Frontal cortex (tissue), 3 donors: ENCODE measurements at regions not wholly inside any gene's neighbourhood (a gene's known extent, or its start where the extent isn't known, plus 50 kb on each side); places are given as distances from the start of the nearest gene placed in this dataset.
A peak's percentile ranks its signal among the peaks of the same experiment; 100 is the strongest.
"Not testable (repeated sequence)": the region's sequence is repeated elsewhere in the genome, so short reads cannot be mapped to it uniquely, and the experiment has no call there.

Experiments
- DNase-seq, 2 donors: peaks; one replicate each; pipeline ENCODE4 v3.0.0; 2012; ENCODE audit warnings: low spot score in 2 of 2
- FAIRE-seq: peaks from 2 replicates; lab custom pipeline; 2012; peaks lifted over from hg19 to GRCh38; lab: Jason Lieb, UNC
- donor health status: control.
- donor health status: control.
- donor health status: control.

GRCh38 chr2:14016289-14016955, 616.1 kb upstream of the LRATD1 start:
- DNase-seq (no peak), FAIRE-seq (no peak)

- peak; percentile 36 for FAIRE-seq
- no peak for DNase-seq
Observed at GRCh38 chr2:14018620-14019019, 613.9 kb upstream of the LRATD1 start.

GRCh38 chr2:14023558-14023957, 609.0 kb upstream of the LRATD1 start:
- FAIRE-seq: no peak
- no peak for DNase-seq

- DNase-seq (no peak), FAIRE-seq (no peak)
Observed at GRCh38 chr2:14039134-14039533, 593.4 kb upstream of the LRATD1 start.

- DNase-seq: no peak
- FAIRE-seq: no peak
Observed at GRCh38 chr2:14047491-14047890, 585.0 kb upstream of the LRATD1 start.

- no peak for FAIRE-seq
- no peak for DNase-seq
Observed at GRCh38 chr2:14051401-14051800, 581.1 kb upstream of the LRATD1 start.

GRCh38 chr2:14053105-14053504, 579.4 kb upstream of the LRATD1 start:
- no peak for FAIRE-seq

GRCh38 chr2:14064346-14064745, 568.2 kb upstream of the LRATD1 start:
- no peak for FAIRE-seq
- no peak for DNase-seq

More at GRCh38 chr2:14053105-14053504, 579.4 kb upstream of the LRATD1 start:
- no peak for DNase-seq

GRCh38 chr2:14072338-14072737, 560.2 kb upstream of the LRATD1 start:
- no peak for DNase-seq
- no peak for FAIRE-seq

- FAIRE-seq (no peak), DNase-seq (no peak)
Observed at GRCh38 chr2:14074691-14075090, 557.8 kb upstream of the LRATD1 start.

- no peak for DNase-seq
Observed at GRCh38 chr2:14079576-14079975, 552.9 kb upstream of the LRATD1 start.

GRCh38 chr2:14081521-14081920, 551.0 kb upstream of the LRATD1 start:
- FAIRE-seq: no peak
- no peak for DNase-seq

More at GRCh38 chr2:14079576-14079975, 552.9 kb upstream of the LRATD1 start:
- FAIRE-seq: no peak

- no peak for FAIRE-seq
- no peak for DNase-seq
Observed at GRCh38 chr2:14082640-14083039, 549.9 kb upstream of the LRATD1 start.

GRCh38 chr2:14094592-14094991, 537.9 kb upstream of the LRATD1 start:
- FAIRE-seq (no peak), DNase-seq (no peak)

GRCh38 chr2:14099101-14099500, 533.4 kb upstream of the LRATD1 start:
- DNase-seq, FAIRE-seq: not testable (repeated sequence)

- no peak for DNase-seq
- FAIRE-seq: peak; percentile 89
Observed at GRCh38 chr2:14114275-14114674, 518.2 kb upstream of the LRATD1 start.

- no peak for DNase-seq
- FAIRE-seq: no peak
Observed at GRCh38 chr2:14120376-14120775, 512.1 kb upstream of the LRATD1 start.

- FAIRE-seq (no peak), DNase-seq (no peak)
Observed at GRCh38 chr2:14123436-14124103, 508.9 kb upstream of the LRATD1 start.

GRCh38 chr2:14125624-14126293, 506.8 kb upstream of the LRATD1 start:
- no peak for DNase-seq
- no peak for FAIRE-seq

- DNase-seq (no peak), FAIRE-seq (peak; percentile 98)
Observed at GRCh38 chr2:14126846-14127245, 505.7 kb upstream of the LRATD1 start.

GRCh38 chr2:14127765-14128164, 504.8 kb upstream of the LRATD1 start:
- FAIRE-seq (no peak), DNase-seq (no peak)
